HG03095 (cell line): ENCODE measurements at regions not wholly inside any gene's neighbourhood (a gene's known extent, or its start where the extent isn't known, plus 50 kb on each side); places are given as distances from the start of the nearest gene placed in this dataset.
"Not testable (repeated sequence)": the region's sequence is repeated elsewhere in the genome, so short reads cannot be mapped to it uniquely, and the experiment has no call there.

ENCODE experiments used
- ATAC-seq: cut with Tn5 transposase; IDR thresholded peaks from one replicate; pipeline ENCODE4 v1.9.1; 2021; ENCODE audit warnings: moderate library complexity; ENCODE audit not compliant: unreplicated experiment

DNA sequence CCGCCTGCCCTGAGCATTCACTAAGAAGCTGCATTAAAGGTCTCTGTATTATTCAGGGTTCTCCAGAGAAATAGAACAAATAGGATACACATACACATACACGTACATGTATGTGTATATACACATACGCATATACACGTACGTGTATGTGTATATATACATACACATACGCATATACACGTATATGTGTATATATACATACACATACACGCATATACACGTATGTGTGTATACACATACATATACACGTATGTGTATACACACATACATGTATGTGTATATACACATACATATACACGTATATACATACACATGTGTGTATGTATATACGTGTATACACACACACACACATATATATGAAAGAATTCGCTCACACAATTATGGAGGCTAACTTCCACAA is 108.9 kb upstream of the BARHL2 start:
- ATAC-seq, result no peak

DNA sequence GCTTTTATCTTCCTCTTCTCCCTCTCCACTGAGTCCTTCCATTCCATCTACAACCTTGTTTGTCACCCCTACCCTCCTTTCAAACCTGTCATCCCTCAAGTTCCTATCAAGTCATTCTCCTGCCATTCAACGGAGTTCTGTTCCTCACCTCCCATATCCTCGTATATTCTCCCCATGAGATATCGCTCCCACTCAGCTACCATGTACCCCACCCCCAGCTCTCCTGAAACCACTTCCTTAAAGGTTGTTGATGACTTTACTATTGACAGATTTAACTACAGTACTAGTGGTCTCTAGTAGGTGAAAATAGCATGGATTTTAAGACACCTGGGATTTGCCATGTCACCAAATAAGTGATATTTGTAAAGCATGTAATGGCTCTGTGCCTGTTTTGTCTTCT is 107.4 kb upstream of the BARHL2 start:
- ATAC-seq, result no peak

DNA sequence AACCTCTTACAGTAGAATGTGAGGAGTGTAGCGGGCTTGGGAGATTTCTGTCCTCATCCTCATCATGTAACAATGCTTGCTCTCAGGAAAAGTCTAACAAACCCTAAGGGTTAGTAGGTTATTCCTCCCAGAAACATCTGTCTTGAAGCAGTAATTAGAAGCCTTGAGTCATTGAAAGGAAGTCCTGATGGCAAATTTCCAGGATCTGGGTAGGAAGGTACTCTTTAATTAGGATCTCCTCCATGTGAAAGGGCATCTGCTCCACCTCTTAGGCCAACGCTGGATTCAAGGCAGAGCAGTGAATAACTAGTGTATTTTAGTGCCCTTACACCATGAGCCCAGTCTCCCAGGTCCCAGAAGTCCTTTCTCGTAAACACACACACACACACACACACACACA is 106.6 kb upstream of the BARHL2 start:
- ATAC-seq, result no peak

DNA sequence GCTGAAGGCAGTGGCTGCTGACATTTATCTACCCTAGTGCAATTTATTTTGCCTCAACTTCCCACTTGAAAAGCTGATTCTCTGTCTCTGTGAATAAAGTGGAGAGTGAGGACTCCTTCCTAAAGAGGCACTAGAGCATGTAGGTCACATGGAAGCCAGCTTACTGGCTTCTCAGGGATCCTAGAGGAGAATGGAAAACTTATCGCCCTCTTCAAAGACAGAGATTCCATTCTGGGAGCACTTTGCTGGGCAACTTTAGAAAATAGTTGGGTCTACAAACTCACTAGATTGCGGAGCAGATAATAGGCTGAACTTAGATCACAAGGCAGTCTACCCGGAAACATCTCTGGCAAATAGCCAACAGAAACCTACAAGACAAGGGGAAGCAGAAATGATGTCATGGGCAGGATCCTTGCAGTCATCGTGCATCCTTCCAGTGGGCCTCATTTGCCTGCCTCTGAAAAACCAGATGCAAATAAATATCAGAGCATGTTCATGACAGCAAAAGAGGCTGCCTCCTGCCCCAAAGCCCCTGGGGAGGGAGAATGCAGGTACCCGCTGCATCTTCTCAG is 104.8 kb upstream of the BARHL2 start:
- no peak for ATAC-seq

DNA sequence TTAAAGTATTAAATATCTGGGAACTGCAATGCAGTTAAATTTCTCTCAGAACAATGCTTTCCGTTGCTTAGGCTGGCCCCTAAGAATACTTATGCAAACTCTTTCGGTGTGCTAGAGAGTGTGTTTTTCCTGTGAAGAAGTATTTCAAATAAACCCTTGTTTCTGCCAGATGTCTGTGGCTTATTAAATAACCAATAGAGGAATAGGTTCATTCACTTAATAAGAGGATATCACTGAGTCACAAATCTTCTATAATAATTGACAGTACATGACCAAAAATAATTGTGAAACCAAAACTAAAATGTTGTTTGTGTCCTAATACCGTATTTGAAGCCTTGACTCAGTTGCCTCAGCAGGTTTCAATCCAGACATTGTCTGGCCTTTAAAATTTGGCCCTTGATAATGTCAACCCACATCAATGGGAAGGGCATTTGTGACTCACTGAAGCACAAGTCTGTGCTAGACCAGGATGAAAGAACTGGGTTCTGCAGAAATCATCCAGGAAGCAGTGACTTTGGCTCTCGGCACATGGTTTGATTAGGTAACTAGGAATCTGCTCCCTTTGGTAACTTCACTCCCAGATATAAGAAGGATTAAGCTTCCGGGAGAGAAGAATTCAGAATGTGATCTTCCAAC is 104.2 kb upstream of the BARHL2 start:
- no peak for ATAC-seq

DNA sequence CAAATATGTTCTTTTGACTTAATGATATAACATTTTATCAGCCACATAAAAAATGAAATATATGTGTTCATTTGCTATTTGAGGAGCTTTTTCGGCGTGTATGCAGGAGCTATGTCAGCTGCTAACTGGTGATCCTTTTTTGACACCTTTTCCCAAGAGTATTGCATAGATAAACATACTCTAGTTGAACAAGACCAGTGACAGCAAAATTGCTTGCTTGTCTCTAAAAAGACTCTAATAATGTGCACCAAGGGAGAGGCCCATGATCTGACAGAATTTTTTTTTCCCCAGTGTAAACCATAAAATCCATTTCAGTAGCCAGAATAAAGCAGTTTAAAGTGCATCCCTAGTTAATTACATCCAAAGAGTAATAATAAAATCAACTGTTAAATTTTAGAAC is 103.6 kb upstream of the BARHL2 start:
- no peak for ATAC-seq

DNA sequence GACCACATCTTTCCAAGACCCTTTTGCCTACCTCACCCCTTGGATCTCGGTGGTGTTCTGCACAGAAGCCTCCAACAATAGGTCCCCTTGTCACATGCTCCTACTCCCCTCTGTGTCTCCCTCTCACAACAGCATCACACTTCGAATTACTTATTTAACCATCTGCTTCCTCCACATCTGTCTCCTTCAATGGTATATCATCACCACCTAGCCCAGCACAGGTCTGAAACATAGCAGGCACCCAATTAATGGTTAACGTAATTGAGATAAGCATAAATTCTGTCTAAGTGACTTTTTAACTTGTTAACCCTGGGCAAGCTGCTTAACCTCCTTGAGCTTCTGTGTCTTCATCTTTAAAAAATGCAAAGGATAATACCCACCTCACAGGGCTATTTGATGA is 100.3 kb upstream of the BARHL2 start:
- ATAC-seq, result no peak

DNA sequence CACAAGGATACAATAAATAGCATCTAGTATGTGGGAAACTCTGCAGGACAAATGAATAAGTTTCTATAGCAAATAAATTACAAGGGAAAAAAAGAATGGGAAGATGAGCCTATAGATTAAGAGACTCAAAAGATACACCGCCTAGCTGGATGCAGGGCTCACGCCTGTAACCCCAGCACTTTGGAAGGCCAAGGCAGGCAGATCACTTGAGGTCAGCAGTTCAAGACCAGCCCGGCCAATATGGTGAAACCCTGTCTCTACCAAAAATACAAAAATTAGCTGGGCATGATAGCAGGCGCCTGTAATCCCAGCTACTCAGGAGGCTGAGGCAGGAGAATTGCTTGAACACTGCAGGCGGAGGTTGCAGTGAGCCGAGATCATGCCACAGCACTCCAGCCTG is 95.1 kb upstream of the BARHL2 start:
- not testable (repeated sequence) for ATAC-seq

DNA sequence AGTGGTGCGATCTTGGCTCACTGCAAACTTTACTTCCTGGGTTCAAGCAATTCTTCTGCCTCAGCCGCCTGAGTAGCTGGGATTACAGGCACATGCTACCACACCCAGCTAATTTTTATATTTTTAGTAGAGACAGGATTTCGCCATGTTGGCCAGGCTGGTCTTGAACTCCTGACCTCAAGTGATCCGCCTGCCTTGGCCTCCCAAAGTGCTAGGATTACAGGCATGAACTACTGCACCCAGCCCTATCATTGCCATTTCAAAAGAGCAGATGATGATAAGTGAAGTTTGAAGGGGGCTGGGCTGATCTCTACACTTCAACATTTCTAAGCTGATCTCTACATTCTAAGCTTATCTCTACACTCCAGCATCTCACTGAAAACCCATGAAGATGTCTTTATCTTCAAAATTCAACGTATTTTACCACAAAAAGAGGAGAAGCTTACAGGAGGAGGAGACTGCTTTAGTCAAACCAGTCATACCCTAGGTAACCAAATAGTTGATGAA is 94.4 kb upstream of the BARHL2 start:
- not testable (repeated sequence) for ATAC-seq

DNA sequence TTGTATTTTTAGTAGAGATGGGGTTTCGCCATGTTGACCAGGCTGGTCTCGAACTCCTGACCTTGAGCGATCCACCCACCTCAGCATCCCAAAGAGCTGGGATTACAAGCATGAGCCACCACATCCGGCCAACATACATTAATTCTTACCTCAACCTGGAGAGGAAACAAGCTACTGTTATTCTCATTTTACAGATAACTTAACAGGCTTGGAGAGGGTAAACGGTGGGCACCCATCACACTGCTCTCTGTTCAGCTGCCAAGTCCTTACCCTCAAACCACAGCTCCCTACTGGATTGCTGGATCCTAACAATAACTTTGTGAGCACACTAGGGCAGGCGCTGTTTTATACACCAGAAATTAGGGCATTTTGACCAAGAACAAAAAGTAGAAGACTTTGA is 93.6 kb upstream of the BARHL2 start:
- ATAC-seq, result no peak

DNA sequence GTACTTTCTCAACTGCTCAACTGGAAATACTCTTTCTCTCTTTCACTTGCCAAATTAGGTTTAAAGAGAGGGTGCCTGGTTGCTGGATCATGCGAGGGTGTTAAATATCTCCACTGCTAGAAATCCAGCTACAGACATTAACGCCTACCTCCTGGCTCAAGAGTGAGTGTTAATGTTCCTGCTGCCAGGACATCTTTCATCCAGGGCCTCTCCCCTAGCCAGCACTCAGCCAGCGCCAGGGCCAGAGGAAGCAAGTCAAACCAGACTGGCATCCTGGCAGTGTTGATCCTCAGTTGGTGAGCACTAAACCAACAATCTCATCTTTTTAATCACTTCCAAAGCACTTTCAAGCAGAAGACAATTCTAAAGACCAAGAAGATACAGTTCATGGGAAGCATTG is 92.9 kb upstream of the BARHL2 start:
- no peak for ATAC-seq

DNA sequence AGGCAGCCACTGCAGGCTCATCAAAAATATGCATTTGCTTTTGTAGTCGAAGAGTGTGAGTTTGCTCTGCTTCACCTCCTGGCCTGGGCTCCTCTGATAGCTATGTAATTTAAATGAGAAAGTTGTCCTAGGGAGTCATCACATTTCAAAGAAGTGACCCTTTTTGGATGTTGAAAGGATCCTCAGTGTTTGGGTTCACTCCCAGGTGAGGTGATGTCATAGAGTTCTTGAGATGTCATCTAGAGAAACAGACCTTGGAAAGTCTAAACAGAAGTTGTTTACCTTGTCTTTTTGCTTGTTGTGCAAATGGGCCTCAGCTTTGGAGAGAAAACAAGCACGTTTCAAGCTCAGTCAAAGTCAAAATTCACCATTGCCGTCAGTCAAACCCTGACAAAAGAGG is 92.0 kb upstream of the BARHL2 start:
- ATAC-seq, result no peak

DNA sequence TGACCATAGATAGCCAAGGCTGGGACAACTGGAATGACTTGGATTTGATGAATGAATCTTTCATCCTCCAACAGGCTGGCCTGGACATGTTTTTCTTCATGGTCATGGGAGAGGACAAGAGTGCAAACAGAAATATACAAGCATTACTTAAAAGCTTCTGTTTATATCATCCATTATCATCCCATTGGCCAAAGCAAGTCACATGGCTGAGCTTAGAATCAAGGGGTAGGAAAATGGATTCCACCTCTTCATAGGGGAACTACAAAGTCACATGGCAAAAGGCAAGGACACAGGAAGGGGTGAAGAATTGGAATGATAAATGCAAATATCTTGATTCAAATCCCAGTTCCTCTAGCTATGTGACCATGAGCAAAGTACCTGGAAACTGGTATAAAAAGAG is 90.2 kb upstream of the BARHL2 start:
- ATAC-seq, result no peak

DNA sequence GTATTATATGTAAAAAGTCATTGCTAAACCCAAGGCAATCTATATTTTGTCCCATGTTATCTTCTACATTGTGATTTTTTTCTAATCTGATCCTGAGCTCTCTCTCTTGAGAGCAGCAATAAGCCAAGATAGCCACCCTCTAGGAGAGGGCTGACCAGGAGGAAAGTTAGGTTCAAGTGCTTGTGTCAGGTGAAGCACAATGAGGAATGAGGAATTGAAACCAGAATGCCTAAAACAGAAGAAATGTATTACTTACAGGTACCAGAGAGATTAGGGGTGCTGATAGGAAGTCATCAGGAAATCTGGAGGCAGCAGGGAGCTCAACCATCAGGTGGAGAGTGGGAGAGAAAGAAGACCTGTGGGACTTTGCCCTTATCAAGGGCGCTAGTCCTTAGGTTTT is 85.5 kb upstream of the BARHL2 start:
- ATAC-seq, result no peak

DNA sequence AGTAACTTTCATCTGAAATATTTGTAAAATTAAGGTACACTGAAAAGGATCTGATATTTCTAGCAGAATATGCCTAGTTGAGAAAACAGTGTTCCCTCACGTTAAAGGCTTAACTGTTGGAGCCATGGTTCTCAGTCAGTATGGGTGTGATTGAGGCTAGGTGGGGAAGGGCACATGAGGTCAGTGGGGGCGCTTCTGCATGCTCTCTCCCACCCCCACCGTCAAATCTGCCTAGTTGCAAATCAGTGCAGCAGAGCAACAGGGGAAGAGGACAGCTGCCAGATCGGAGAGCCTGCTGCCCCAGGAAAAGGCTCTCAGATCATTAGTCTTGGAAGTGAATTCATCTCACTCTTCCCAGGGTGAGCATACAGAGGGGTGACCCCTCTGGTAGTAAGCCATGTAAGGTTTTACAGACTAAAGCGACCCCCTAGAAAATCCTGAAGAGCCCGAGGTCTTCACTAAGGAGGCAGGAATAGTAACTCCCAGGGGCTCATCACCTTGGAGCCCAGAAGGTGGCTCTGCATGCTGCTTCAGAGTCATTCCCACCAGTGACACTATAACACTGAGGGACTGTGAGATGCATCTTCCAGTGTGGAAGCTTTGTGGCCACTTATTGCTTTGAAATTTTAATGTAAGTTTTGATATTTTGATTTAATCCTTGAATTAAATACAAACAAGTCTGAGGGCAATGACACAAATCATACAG is 83.1 kb upstream of the BARHL2 start:
- ATAC-seq, result no peak

DNA sequence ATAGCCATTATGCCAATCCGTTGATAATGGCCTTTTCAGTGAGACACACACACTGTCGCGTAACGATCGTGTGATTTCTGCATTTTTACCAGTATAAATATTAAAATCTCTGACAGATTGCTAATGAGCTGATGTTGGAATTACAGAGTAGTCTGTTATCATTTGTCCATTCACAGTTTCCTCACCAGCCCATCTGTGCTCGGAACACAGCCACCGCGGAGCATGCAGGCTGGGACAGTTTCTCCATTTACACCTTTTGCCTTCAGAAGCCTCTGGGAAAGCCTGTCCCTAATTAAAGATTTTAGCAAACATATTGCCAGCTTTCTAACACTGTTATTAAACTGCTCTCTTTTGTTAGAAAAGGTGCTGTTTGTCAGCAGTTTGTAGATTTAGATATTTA is 82.2 kb upstream of the BARHL2 start:
- no peak for ATAC-seq

DNA sequence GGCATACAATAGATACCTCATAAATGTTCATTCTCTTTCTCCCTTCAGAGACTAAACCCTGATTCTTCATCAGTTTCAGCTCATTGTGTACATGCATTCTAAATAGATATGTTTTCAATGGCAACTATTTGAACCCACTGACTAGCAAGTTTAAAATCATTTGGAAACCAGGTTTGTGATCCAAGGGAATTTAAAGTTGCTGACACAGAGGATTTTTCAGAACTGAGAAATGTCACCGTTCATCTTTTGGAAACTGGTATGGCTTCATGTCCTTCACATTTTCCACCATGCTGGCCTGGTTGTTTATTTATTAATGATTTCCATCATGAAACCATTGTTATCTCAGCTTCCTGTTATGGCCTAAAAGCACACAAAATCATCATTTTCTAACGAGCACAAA is 81.8 kb upstream of the BARHL2 start:
- ATAC-seq, result no peak

DNA sequence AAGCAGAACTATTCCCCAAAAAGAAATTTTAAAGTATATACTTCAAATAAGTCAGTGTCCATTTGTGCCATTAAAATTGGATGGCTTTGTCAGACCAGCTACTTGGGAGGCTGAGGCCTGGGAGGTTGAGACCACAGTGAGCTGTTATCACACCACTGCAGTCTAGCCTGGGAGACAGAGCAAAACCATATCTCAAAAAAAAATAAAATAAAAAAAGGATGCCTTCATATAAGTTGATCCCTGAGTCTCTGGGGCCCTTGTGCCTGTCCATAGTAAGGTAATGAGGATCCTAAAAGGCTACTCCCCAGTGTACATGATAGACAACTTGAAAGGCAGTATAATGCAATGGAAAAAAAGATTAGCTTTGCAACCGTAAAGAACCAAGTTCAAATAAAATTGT is 81.2 kb upstream of the BARHL2 start:
- no peak for ATAC-seq

DNA sequence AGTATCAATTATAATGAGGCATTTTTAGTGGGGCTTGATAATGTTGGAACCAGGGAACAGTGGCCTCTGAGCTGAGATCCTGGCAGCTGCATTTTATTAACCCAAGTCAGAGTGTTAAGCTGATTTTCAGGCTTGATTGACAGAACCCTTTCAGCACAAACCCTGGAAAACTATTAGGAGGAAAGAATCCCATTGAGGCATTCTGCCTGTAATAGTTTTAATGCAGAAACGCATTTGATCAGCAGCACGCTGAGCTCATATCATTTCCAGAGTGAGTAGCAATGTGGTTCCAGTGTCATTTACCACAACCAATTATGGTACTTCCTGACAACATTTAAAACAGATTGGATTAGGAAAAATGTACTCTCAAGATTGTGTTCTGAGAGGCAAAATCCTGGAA is 78.3 kb upstream of the BARHL2 start:
- ATAC-seq, result no peak

DNA sequence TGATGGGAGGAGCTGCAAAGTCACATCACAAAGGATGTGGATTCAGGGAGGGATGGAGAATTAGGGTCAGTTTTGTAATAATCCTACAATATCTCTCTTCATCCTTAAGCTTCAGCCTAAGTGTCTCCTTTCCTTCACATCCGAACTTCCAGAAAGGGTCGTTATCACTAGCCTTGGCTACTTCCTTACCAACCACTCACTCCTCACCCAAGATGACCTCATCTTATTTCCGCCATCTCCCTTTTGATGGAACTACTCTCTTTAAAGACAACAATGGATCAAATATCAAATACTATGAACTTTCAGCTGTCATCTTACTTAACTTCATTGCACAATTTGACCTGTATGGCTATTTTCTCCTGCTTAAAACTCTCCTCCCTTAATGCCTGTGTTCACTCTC is 69.6 kb upstream of the BARHL2 start:
- ATAC-seq, result no peak

DNA sequence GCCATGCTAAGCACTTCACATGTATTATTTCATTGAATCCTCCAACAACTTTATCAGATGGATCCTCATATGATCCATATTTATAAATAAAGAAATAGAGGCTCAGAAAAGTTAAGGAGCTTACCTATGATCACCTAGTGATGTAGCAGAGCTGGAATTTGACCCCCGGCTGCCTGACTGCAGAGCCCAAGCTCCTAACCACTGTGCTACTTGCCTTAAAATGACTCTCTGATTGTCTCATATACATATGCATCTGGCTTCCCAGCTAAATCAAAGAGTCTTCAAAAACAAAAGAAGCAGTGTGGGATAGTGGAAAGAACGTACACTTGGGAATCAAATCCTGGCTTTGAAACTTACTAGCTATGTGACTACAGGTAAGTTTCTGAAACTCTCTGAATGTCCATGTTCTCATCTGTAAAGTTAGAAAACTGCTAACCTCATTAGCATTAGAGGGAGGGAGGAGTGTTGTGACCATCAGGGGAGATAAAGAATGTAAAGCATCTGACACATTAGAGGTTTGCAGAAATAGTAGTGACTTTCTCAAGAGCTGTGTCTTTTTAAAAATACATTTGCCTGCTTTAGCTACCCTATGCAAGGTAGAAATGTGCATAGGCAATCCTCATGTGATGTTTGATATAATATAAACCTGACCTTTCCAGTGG is 67.2 kb upstream of the BARHL2 start:
- ATAC-seq, result no peak

DNA sequence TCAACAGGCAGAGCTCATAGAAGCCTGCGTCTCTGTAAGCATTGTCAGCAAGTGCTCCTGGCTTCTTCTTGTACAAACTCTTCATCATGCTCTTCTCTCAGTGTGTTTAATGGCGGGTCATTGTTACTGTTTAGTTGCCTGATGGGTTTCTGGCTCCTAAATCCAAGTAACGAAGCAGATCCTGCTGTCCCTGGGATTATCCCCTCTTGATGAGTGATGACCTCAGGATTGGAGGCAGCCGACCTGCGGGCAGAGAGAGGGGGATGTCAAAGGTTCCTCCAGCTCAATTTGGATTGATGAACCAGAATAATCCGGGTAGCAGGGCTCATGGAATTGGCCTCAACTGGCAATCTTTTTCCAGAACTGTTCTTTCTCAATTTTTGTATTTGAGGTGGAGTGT is 66.1 kb upstream of the BARHL2 start:
- no peak for ATAC-seq
